ENCODE measurements at regions not wholly inside any gene's neighbourhood (a gene's known extent, or its start where the extent isn't known, plus 50 kb on each side); places are given as distances from the start of the nearest gene placed in this dataset.

- Histone ChIP-seq H2AFZ (no peak overlapping the region), H4K20me1 (ENCODE audit: insufficient read depth) (no peaks in the 10 kb centered on the region), H3K4me1 (ENCODE audit: insufficient read depth) (no peaks in the 10 kb centered on the region), H3K4me2 (ENCODE audit: unreplicated experiment) (no peak overlapping the region), H3K9me3 (ENCODE audit: low read depth) (no peaks in the 10 kb centered on the region), H3K9ac (no peak overlapping the region), H3K79me2 (ENCODE audit: insufficient read depth) (no peaks in the 10 kb centered on the region), H3K36me3 (ENCODE audit: low read depth) (no peaks in the 10 kb centered on the region), H3K27me3 (replicated peaks; ENCODE audit: insufficient read depth) (no peaks in the 10 kb centered on the region), H3K9me2 (ENCODE audit: insufficient read depth) (no peaks in the 10 kb centered on the region), H3F3A (ENCODE audit: insufficient read depth) (no peaks in the 10 kb centered on the region), H3K4me3 (no peak overlapping the region), H3K27ac (no peak overlapping the region)
- in situ Hi-C loops (cut with MboI), result no loop called here
- TF ChIP-seq EZH2phosphoT487 (IDR thresholded peaks at IDR 0.05; ENCODE audit: insufficient read depth, low read depth), result no peak
- 28 to 55% methylated on average over 1 of the region's 1 CpG for WGBS, 2 experiments (ENCODE audit: low coverage in 1 of 2, low lambda C conversion rate in 2 of 2, missing lambda C conversion rate in 2 of 2)
- DNase-seq, result no peak
These were observed 169.8 kb upstream of the MTPN start for GRCh38 chr7:136146925-136147324.

GRCh38 chr7:136144182-136144581, 167.0 kb upstream of the MTPN start:
- H3F3A ChIP-seq (ENCODE audit: insufficient read depth), result no peaks in the 10 kb centered on the region
- H3K9ac ChIP-seq, result no peak overlapping the region
- no peak overlapping the region for H3K27ac ChIP-seq
- H3K9me2 ChIP-seq (ENCODE audit: insufficient read depth), result no peaks in the 10 kb centered on the region
- no peak overlapping the region for H3K4me2 ChIP-seq (ENCODE audit: unreplicated experiment)
- H2AFZ ChIP-seq, result no peak overlapping the region
- no peaks in the 10 kb centered on the region for H3K79me2 ChIP-seq (ENCODE audit: insufficient read depth)
- DNase-seq, result no peak
- no peaks in the 10 kb centered on the region; the same call in none of the 2 replicates for H3K27me3 ChIP-seq (replicated peaks; ENCODE audit: insufficient read depth)
- 44 to 50% methylated on average over 2 of the region's 2 CpGs for WGBS, 2 experiments (ENCODE audit: low coverage in 1 of 2, low lambda C conversion rate in 2 of 2, missing lambda C conversion rate in 2 of 2)
- no peaks in the 10 kb centered on the region for H3K4me1 ChIP-seq (ENCODE audit: insufficient read depth)
- TF ChIP-seq EZH2 (IDR thresholded peaks at IDR 0.05; ENCODE audit: insufficient read depth, poor library complexity, severe bottlenecking), result no peak
- no peak for TF ChIP-seq EZH2phosphoT487 (IDR thresholded peaks at IDR 0.05; ENCODE audit: insufficient read depth, low read depth)
- H3K4me3 ChIP-seq, result no peak overlapping the region
- no peaks in the 10 kb centered on the region for H4K20me1 ChIP-seq (ENCODE audit: insufficient read depth)
- in situ Hi-C loops (cut with MboI), result no loop called here
- no peaks in the 10 kb centered on the region for H3K9me3 ChIP-seq (ENCODE audit: low read depth)
- no peaks in the 10 kb centered on the region for H3K36me3 ChIP-seq (ENCODE audit: low read depth)

- H3K4me1 ChIP-seq (ENCODE audit: insufficient read depth), result no peaks in the 10 kb centered on the region
- H4K20me1 ChIP-seq (ENCODE audit: insufficient read depth), result no peaks in the 10 kb centered on the region
- no peak overlapping the region for H2AFZ ChIP-seq
- in situ Hi-C loops (cut with MboI), result no loop called here
- TF ChIP-seq EZH2 (IDR thresholded peaks at IDR 0.05; ENCODE audit: insufficient read depth, poor library complexity, severe bottlenecking) (no peak), EZH2phosphoT487 (IDR thresholded peaks at IDR 0.05; ENCODE audit: insufficient read depth, low read depth) (no peak)
- H3K4me3 ChIP-seq, result no peak overlapping the region
- H3K27me3 ChIP-seq (replicated peaks; ENCODE audit: insufficient read depth), result peaks cover 5% of the 10 kb centered on the region
- H3K9me2 ChIP-seq (ENCODE audit: insufficient read depth), result no peaks in the 10 kb centered on the region
- no peak overlapping the region for H3K4me2 ChIP-seq (ENCODE audit: unreplicated experiment)
- no peaks in the 10 kb centered on the region for H3K36me3 ChIP-seq (ENCODE audit: low read depth)
- H3K9me3 ChIP-seq (ENCODE audit: low read depth), result no peaks in the 10 kb centered on the region
- no peaks in the 10 kb centered on the region for H3K79me2 ChIP-seq (ENCODE audit: insufficient read depth)
- no peak overlapping the region for H3K27ac ChIP-seq
- H3F3A ChIP-seq (ENCODE audit: insufficient read depth), result no peaks in the 10 kb centered on the region
- DNase-seq, result no peak
- H3K9ac ChIP-seq, result no peak overlapping the region
These were observed 166.1 kb upstream of the MTPN start for GRCh38 chr7:136143271-136143670.

GRCh38 chr7:136142583-136142982, 165.4 kb upstream of the MTPN start:
- Histone ChIP-seq H3K27ac (no peak overlapping the region), H3F3A (ENCODE audit: insufficient read depth) (no peaks in the 10 kb centered on the region), H3K9ac (no peak overlapping the region), H3K4me3 (no peak overlapping the region), H3K9me2 (ENCODE audit: insufficient read depth) (no peaks in the 10 kb centered on the region), H3K9me3 (ENCODE audit: low read depth) (no peaks in the 10 kb centered on the region), H2AFZ (no peak overlapping the region), H3K79me2 (ENCODE audit: insufficient read depth) (no peaks in the 10 kb centered on the region), H4K20me1 (ENCODE audit: insufficient read depth) (no peaks in the 10 kb centered on the region), H3K4me1 (ENCODE audit: insufficient read depth) (no peaks in the 10 kb centered on the region), H3K27me3 (replicated peaks; ENCODE audit: insufficient read depth) (peaks cover 5% of the 10 kb centered on the region), H3K36me3 (ENCODE audit: low read depth) (no peaks in the 10 kb centered on the region), H3K4me2 (ENCODE audit: unreplicated experiment) (no peak overlapping the region)
- WGBS, 2 experiments (ENCODE audit: low coverage in 1 of 2, low lambda C conversion rate in 2 of 2, missing lambda C conversion rate in 2 of 2), result 58 to 70% methylated on average over 2 of the region's 2 CpGs
- in situ Hi-C loops (cut with MboI), result no loop called here
- DNase-seq, result no peak
- TF ChIP-seq EZH2phosphoT487 (IDR thresholded peaks at IDR 0.05; ENCODE audit: insufficient read depth, low read depth) (no peak), EZH2 (IDR thresholded peaks at IDR 0.05; ENCODE audit: insufficient read depth, poor library complexity, severe bottlenecking) (no peak)

- Histone ChIP-seq H3K4me2 (ENCODE audit: unreplicated experiment) (no peak overlapping the region), H3K9me3 (ENCODE audit: low read depth) (no peaks in the 10 kb centered on the region), H3K27me3 (replicated peaks; ENCODE audit: insufficient read depth) (peaks cover 5% of the 10 kb centered on the region), H3K27ac (no peak overlapping the region), H4K20me1 (ENCODE audit: insufficient read depth) (no peaks in the 10 kb centered on the region), H3K9ac (no peak overlapping the region), H3K4me1 (ENCODE audit: insufficient read depth) (no peaks in the 10 kb centered on the region), H2AFZ (no peak overlapping the region), H3K36me3 (ENCODE audit: low read depth) (no peaks in the 10 kb centered on the region), H3F3A (ENCODE audit: insufficient read depth) (no peaks in the 10 kb centered on the region), H3K79me2 (ENCODE audit: insufficient read depth) (no peaks in the 10 kb centered on the region), H3K4me3 (no peak overlapping the region), H3K9me2 (ENCODE audit: insufficient read depth) (no peaks in the 10 kb centered on the region)
- DNase-seq, result no peak
- in situ Hi-C loops (cut with MboI), result no loop called here
- 53 to 63% methylated on average over 3 of the region's 3 CpGs for WGBS, 2 experiments (ENCODE audit: low coverage in 1 of 2, low lambda C conversion rate in 2 of 2, missing lambda C conversion rate in 2 of 2)
- TF ChIP-seq EZH2phosphoT487 (IDR thresholded peaks at IDR 0.05; ENCODE audit: insufficient read depth, low read depth) (no peak), EZH2 (IDR thresholded peaks at IDR 0.05; ENCODE audit: insufficient read depth, poor library complexity, severe bottlenecking) (no peak)
These were observed 163.3 kb upstream of the MTPN start for GRCh38 chr7:136140469-136140868.

Data from GM23248 (cell line).